ENCODE measurements at regions not wholly inside any gene's neighbourhood (a gene's known extent, or its start where the extent isn't known, plus 50 kb on each side); places are given as distances from the start of the nearest gene placed in this dataset.
"Not testable (repeated sequence)": the region's sequence is repeated elsewhere in the genome, so short reads cannot be mapped to it uniquely, and the experiment has no call there.

DNA sequence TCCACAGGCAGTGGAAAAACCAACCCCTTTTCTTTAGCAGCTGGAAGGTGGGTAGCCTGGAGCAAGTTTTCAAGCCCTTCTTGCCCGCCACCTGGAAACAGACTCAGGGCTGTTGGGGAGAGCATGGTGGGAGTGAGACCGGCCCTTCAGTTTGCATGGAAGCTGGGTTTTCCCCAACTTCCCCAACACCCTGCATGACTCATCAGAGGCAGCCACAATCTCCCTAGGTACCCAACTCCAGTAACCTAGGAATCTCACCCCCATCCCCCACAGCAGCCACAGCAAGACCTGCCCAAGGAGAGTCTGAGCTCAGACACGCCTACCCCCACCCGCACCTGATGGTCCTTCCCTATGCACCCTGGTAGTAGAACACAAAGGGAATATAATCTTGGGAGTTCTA lies 86.3 kb upstream of the IRAK1BP1 start:
- no peaks in the 10 kb centered on the region for H3K36me3 ChIP-seq (ENCODE audit: insufficient read depth, low read length)
- DNase-seq: no peak
- H3K36me3 Mint-ChIP-seq (ENCODE audit: low read depth): no peaks in the 10 kb centered on the region
- H3K4me1 Mint-ChIP-seq (ENCODE audit: low read depth): no peaks in the 10 kb centered on the region
- H3K27me3 Mint-ChIP-seq: no peaks in the 10 kb centered on the region
- no peaks in the 10 kb centered on the region for H3K27me3 ChIP-seq (ENCODE audit: control insufficient read depth in 1 of 2, insufficient read depth in 2 of 2, low read length in 2 of 2)
- no peak overlapping the region for H3K4me3 Mint-ChIP-seq
- H3K4me3 ChIP-seq (ENCODE audit: low read length): no peak overlapping the region
- intact Hi-C loops (cut with DNase I, micrococcal nuclease): no loop called here
- H3K4me1 ChIP-seq (ENCODE audit: insufficient read depth, low read length): no peaks in the 10 kb centered on the region
- no peak overlapping the region for H3K27ac Mint-ChIP-seq
- POLR2A ChIA-PET: no interaction called here
- TF ChIP-seq, protein P1, sequence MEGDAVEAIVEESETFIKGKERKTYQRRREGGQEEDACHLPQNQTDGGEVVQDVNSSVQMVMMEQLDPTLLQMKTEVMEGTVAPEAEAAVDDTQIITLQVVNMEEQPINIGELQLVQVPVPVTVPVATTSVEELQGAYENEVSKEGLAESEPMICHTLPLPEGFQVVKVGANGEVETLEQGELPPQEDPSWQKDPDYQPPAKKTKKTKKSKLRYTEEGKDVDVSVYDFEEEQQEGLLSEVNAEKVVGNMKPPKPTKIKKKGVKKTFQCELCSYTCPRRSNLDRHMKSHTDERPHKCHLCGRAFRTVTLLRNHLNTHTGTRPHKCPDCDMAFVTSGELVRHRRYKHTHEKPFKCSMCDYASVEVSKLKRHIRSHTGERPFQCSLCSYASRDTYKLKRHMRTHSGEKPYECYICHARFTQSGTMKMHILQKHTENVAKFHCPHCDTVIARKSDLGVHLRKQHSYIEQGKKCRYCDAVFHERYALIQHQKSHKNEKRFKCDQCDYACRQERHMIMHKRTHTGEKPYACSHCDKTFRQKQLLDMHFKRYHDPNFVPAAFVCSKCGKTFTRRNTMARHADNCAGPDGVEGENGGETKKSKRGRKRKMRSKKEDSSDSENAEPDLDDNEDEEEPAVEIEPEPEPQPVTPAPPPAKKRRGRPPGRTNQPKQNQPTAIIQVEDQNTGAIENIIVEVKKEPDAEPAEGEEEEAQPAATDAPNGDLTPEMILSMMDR (IDR thresholded peaks at IDR 0.05): no peak
- ATAC-seq (ENCODE audit: poor library complexity): no peak
- CTCF ChIA-PET: no interaction called here
- H3K9me3 ChIP-seq (ENCODE audit: control insufficient read depth in 1 of 2, insufficient read depth in 1 of 2, low read length in 2 of 2): no peaks in the 10 kb centered on the region
- H3K9me3 Mint-ChIP-seq: no peaks in the 10 kb centered on the region
- no peak overlapping the region for H3K27ac ChIP-seq (ENCODE audit: low read depth in 1 of 2, low read length in 2 of 2)

DNA sequence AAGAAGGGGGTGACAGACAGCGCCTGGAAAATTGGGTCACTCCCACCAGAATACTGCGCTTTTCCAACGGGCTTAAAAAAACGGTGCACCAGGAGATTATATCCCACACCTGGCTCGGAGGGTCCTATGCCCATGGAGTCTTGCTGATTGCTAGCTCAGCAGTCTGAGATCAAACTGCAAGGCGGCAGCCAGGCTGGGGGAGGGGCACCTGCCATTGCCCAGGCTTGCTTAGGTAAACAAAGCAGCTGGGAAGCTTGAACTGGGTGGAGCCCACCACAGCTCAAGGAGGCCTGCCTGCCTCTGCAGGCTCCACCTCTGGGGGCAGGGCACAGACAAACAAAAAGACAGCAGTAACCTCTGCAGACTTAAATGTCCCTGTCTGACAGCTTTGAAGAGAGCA lies 84.0 kb upstream of the IRAK1BP1 start:
- intact Hi-C loops (cut with DNase I, micrococcal nuclease); POLR2A ChIA-PET; H3K36me3 ChIP-seq (ENCODE audit: insufficient read depth, low read length); H3K4me1 Mint-ChIP-seq (ENCODE audit: low read depth); H3K9me3 ChIP-seq (ENCODE audit: control insufficient read depth in 1 of 2, insufficient read depth in 1 of 2, low read length in 2 of 2); H3K9me3 Mint-ChIP-seq; H3K27me3 ChIP-seq (ENCODE audit: control insufficient read depth in 1 of 2, insufficient read depth in 2 of 2, low read length in 2 of 2); H3K4me3 ChIP-seq (ENCODE audit: low read length); DNase-seq; CTCF ChIA-PET; H3K4me1 ChIP-seq (ENCODE audit: insufficient read depth, low read length); H3K36me3 Mint-ChIP-seq (ENCODE audit: low read depth); H3K4me3 Mint-ChIP-seq; H3K27me3 Mint-ChIP-seq; H3K27ac ChIP-seq (ENCODE audit: low read depth in 1 of 2, low read length in 2 of 2); ATAC-seq (ENCODE audit: poor library complexity); H3K27ac Mint-ChIP-seq: not testable (repeated sequence)

DNA sequence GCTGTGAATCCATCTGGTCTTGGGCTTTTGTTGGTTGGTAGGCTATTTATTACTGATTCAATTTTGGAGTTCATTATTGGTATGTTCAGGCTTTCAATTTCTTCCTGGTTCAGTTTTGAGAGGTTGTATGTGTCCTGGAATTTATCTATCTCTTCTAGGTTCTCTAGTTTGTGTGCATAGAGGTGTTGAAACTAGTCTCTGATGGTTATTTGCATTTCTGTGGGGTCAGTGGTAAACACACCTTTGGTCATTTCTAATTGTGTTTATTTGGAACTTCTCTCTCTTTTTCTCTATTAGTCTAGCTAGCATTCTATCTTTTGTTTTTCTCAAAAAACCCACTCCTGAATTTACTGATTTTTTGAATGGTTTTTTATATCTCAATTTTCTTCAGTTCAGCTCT lies 70.1 kb upstream of the IRAK1BP1 start:
- no peak for ATAC-seq (ENCODE audit: poor library complexity)
- H3K9me3 Mint-ChIP-seq: peaks cover 27% of the 10 kb centered on the region
- intact Hi-C loops (cut with DNase I, micrococcal nuclease): no loop called here

DNA sequence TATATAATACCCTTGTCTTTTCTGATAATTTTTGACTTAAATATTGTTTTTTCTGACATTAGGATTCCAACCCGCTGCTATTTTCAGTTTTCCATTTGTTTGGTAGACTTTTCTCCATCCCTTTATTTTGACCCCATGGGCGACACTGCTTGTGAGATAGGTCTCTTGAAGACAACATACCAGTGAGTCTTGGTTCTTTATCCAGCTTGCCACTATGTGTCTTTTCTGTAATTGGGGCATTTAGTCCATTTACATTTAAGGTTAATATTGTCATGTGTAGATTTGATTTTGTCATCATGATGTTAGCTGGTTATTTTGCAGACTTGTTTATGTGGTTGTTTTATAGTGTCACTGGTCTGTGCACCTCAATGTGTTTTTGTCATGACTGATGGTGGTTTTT lies 67.7 kb upstream of the IRAK1BP1 start:
- CTCF ChIA-PET: no interaction called here
- intact Hi-C loops (cut with DNase I, micrococcal nuclease): no loop called here
- ATAC-seq (ENCODE audit: poor library complexity): no peak
- Mint-ChIP-seq H3K27me3 (no peaks in the 10 kb centered on the region), H3K4me1 (ENCODE audit: low read depth) (no peaks in the 10 kb centered on the region), H3K9me3 (peaks cover 27% of the 10 kb centered on the region), H3K4me3 (no peak overlapping the region), H3K36me3 (ENCODE audit: low read depth) (no peaks in the 10 kb centered on the region), H3K27ac (no peak overlapping the region)
- POLR2A ChIA-PET: no interaction called here
- H3K4me3 ChIP-seq (ENCODE audit: low read length): no peak overlapping the region
- DNase-seq: no peak
- H3K27ac ChIP-seq (ENCODE audit: low read depth in 1 of 2, low read length in 2 of 2): no peak overlapping the region
- H3K36me3 ChIP-seq (ENCODE audit: insufficient read depth, low read length): no peaks in the 10 kb centered on the region
- H3K27me3 ChIP-seq (ENCODE audit: control insufficient read depth in 1 of 2, insufficient read depth in 2 of 2, low read length in 2 of 2): no peaks in the 10 kb centered on the region
- TF ChIP-seq, protein P1 (IDR thresholded peaks at IDR 0.05): no peak
- H3K4me1 ChIP-seq (ENCODE audit: insufficient read depth, low read length): no peaks in the 10 kb centered on the region
- peaks cover 0 to 7% of the 10 kb centered on the region in 2 experiments for H3K9me3 ChIP-seq (ENCODE audit: control insufficient read depth in 1 of 2, insufficient read depth in 1 of 2, low read length in 2 of 2)

More for the DNA sequence above, 70.1 kb upstream of the IRAK1BP1 start:
- no peaks in the 10 kb centered on the region for H3K36me3 ChIP-seq (ENCODE audit: insufficient read depth, low read length)
- H3K27ac Mint-ChIP-seq: no peak overlapping the region
- ChIA-PET POLR2A (no interaction called here), CTCF (no interaction called here)
- H3K36me3 Mint-ChIP-seq (ENCODE audit: low read depth): no peaks in the 10 kb centered on the region
- H3K4me3 ChIP-seq (ENCODE audit: low read length): no peak overlapping the region
- no peak overlapping the region for H3K4me3 Mint-ChIP-seq
- no peaks in the 10 kb centered on the region for H3K4me1 ChIP-seq (ENCODE audit: insufficient read depth, low read length)
- H3K9me3 ChIP-seq (ENCODE audit: control insufficient read depth in 1 of 2, insufficient read depth in 1 of 2, low read length in 2 of 2): peaks cover 0 to 7% of the 10 kb centered on the region in 2 experiments
- no peaks in the 10 kb centered on the region for H3K27me3 Mint-ChIP-seq
- TF ChIP-seq, protein P1 (IDR thresholded peaks at IDR 0.05): no peak
- no peak overlapping the region for H3K27ac ChIP-seq (ENCODE audit: low read depth in 1 of 2, low read length in 2 of 2)
- H3K27me3 ChIP-seq (ENCODE audit: control insufficient read depth in 1 of 2, insufficient read depth in 2 of 2, low read length in 2 of 2): no peaks in the 10 kb centered on the region
- H3K4me1 Mint-ChIP-seq (ENCODE audit: low read depth): no peaks in the 10 kb centered on the region
- DNase-seq: no peak

DNA sequence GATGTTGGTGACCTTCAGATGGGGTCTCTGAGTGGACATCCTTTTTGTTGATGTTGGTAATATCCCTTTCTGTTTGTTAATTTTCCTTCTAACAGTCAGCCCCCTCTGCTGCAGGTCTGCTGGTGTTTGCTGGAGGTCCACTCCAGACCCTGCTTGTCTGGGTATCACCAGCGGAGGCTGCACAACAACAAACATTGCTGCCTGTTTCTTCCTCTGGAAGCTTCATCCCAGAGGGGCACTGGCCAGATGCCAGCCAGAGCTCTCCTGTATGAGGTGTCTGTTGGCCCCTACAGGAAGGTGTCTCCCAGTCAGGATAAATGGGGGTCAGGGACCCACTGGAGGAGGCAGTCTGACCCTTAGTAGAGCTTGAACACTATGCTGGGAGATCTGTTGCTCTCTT lies 60.6 kb upstream of the IRAK1BP1 start:
- H3K27me3 ChIP-seq (ENCODE audit: control insufficient read depth in 1 of 2, insufficient read depth in 2 of 2, low read length in 2 of 2); H3K4me3 ChIP-seq (ENCODE audit: low read length); DNase-seq; H3K9me3 Mint-ChIP-seq; H3K36me3 ChIP-seq (ENCODE audit: insufficient read depth, low read length); H3K4me3 Mint-ChIP-seq; H3K4me1 ChIP-seq (ENCODE audit: insufficient read depth, low read length); intact Hi-C loops (cut with DNase I, micrococcal nuclease); H3K36me3 Mint-ChIP-seq (ENCODE audit: low read depth); POLR2A ChIA-PET; H3K27ac Mint-ChIP-seq; H3K27ac ChIP-seq (ENCODE audit: low read depth in 1 of 2, low read length in 2 of 2); ATAC-seq (ENCODE audit: poor library complexity); H3K27me3 Mint-ChIP-seq; H3K4me1 Mint-ChIP-seq (ENCODE audit: low read depth); CTCF ChIA-PET: not testable (repeated sequence)
- peaks cover 0 to 22% of the 10 kb centered on the region in 2 experiments for H3K9me3 ChIP-seq (ENCODE audit: control insufficient read depth in 1 of 2, insufficient read depth in 1 of 2, low read length in 2 of 2)

All from CD4-positive, alpha-beta T cell (primary cell).